Natural killer cell (primary cell): ENCODE measurements at regions not wholly inside any gene's neighbourhood (a gene's known extent, or its start where the extent isn't known, plus 50 kb on each side); places are given as distances from the start of the nearest gene placed in this dataset.
A peak's percentile ranks its signal among the peaks of the same experiment; 100 is the strongest.
"Not testable (repeated sequence)": the region's sequence is repeated elsewhere in the genome, so short reads cannot be mapped to it uniquely, and the experiment has no call there.

Experiments
- ATAC-seq, 3 donors: fragments of 150-1000 bp in 2 of 3; fragments of 200-7000 bp in 1 of 3; cut with Tn5 transposase; 1 replicate in 1 of 3; 2 replicates in 2 of 3; pipeline ENCODE4 v1.10.0; 2021; ENCODE audit warnings: mild to moderate bottlenecking in 2 of 3, moderate library complexity in 2 of 3
- DNase-seq, 2 donors: peaks; one replicate each; pipeline versions ENCODE4 v3.0.0 to v3.0.0-alpha.2; 2013 to 2021; ENCODE audit warnings: mixed read lengths in 1 of 2
- H3K27ac ChIP-seq: one replicate; pipeline ENCODE4 v1.5.1; 2013; ENCODE audit warnings: mild to moderate bottlenecking, low read length
- H3K27me3 ChIP-seq: one replicate; pipeline ENCODE4 v1.6.1; 2013; ENCODE audit warnings: low read length; ENCODE audit not compliant: control insufficient read depth, insufficient read depth
- H3K36me3 ChIP-seq: one replicate; pipeline ENCODE4 v1.6.1; 2013; ENCODE audit warnings: low read length; ENCODE audit not compliant: control insufficient read depth, insufficient read depth
- H3K4me1 ChIP-seq: one replicate; pipeline ENCODE4 v1.6.1; 2013; ENCODE audit warnings: low read length; ENCODE audit not compliant: control insufficient read depth, insufficient read depth
- H3K4me3 ChIP-seq: one replicate; pipeline ENCODE4 v1.5.1; 2013; ENCODE audit warnings: low read length
- H3K9me3 ChIP-seq: one replicate; pipeline ENCODE4 v1.6.1; 2013; ENCODE audit warnings: low read length; ENCODE audit not compliant: control insufficient read depth, insufficient read depth
- H3K27ac Mint-ChIP-seq, 2 donors: one replicate each; pipeline ENCODE4 v1.8.0; 2022; ENCODE audit warnings: mild to moderate bottlenecking in 2 of 2, mixed read lengths in 2 of 2, moderate library complexity in 1 of 2
- H3K27me3 Mint-ChIP-seq, 2 donors: one replicate each; pipeline ENCODE4 v1.8.0; 2022; ENCODE audit warnings: low read depth in 2 of 2, mixed read lengths in 2 of 2
- H3K36me3 Mint-ChIP-seq: one replicate; pipeline ENCODE4 v1.8.0; 2022; ENCODE audit warnings: mixed read lengths
- H3K4me1 Mint-ChIP-seq, 2 donors: one replicate each; pipeline ENCODE4 v1.8.0; 2022; ENCODE audit warnings: mixed read lengths in 2 of 2
- H3K4me3 Mint-ChIP-seq: one replicate; pipeline ENCODE4 v1.8.0; 2022; ENCODE audit warnings: mild to moderate bottlenecking, moderate library complexity, mixed read lengths
- H3K9me3 Mint-ChIP-seq, 2 donors: one replicate each; pipeline ENCODE4 v1.8.0; 2022; ENCODE audit warnings: mixed read lengths in 2 of 2
- CTCF ChIP-seq: fragments of 200-600 bp; IDR thresholded peaks from one replicate; pipeline ENCODE4 v1.8.0; 2022; ENCODE audit warnings: antibody characterized with exemption
- WGBS: methylation state at CpG from one replicate; pipeline ENCODE4 v1.1.7; 2013; ENCODE audit warnings: missing lambda C conversion rate; ENCODE audit not compliant: insufficient coverage; 5-methylcytosine and 5-hydroxymethylcytosine counted together
- intact Hi-C: fragments of 100-400 bp; cut with micrococcal nuclease; formaldehyde crosslinking; loops from one replicate; pipeline ENCODE4 v1.14.2; 2022

GRCh38 chr17:20848869-20849443, 193.9 kb downstream of the USP22 start:
- H3K36me3 ChIP-seq, H3K27ac ChIP-seq, DNase-seq, H3K36me3 Mint-ChIP-seq, H3K9me3 Mint-ChIP-seq, H3K4me3 Mint-ChIP-seq, H3K27ac Mint-ChIP-seq, H3K9me3 ChIP-seq, H3K27me3 ChIP-seq, H3K4me3 ChIP-seq: not testable (repeated sequence)
- Mint-ChIP-seq H3K4me1 (peaks cover 9 to 18% of the 10 kb centered on the region in 2 donors), H3K27me3 (peaks cover 7 to 18% of the 10 kb centered on the region in 2 donors)
- intact Hi-C loops, result loop anchor here (5.0 kb wide), 1 partner anchor 47 kb away; no protein-coding TSS in a partner anchor
- peak in 2 of 3 donors; percentile 56 to 58 for ATAC-seq
- peak; percentile 67 for TF ChIP-seq CTCF
- peaks cover 12% of the 10 kb centered on the region for H3K4me1 ChIP-seq
- no CpG with 5 or more reads among the region's 3 CpGs for WGBS

- peak in 1 of 3 donors; percentile 49 for ATAC-seq
- H3K27ac Mint-ChIP-seq, intact Hi-C loops, H3K9me3 Mint-ChIP-seq, H3K27ac ChIP-seq, H3K36me3 ChIP-seq, DNase-seq, H3K4me3 ChIP-seq, H3K9me3 ChIP-seq, H3K27me3 ChIP-seq, H3K36me3 Mint-ChIP-seq: not testable (repeated sequence)
- WGBS, result 20% methylated on average over 18 of the region's 21 CpGs
- H3K4me1 ChIP-seq, result peaks cover 12% of the 10 kb centered on the region
- Mint-ChIP-seq H3K27me3 (peaks cover 11 to 26% of the 10 kb centered on the region in 2 donors), H3K4me1 (peaks cover 9 to 18% of the 10 kb centered on the region in 2 donors), H3K4me3 (peak overlapping the region; percentile 83)
Observed at GRCh38 chr17:20851591-20852238, 191.1 kb downstream of the USP22 start.

- H3K27ac Mint-ChIP-seq, result no peak overlapping the region
- intact Hi-C loops, result no loop called here
- WGBS, result 1% methylated on average over 36 of the region's 36 CpGs
Observed at GRCh38 chr17:20852239-20852989, 190.4 kb downstream of the USP22 start.

More at GRCh38 chr17:20852239-20852989, 190.4 kb downstream of the USP22 start:
- Histone ChIP-seq H3K36me3 (no peaks in the 10 kb centered on the region), H3K27me3 (peaks cover 2% of the 10 kb centered on the region), H3K4me1 (peaks cover 12% of the 10 kb centered on the region), H3K27ac (no peak overlapping the region), H3K9me3 (no peaks in the 10 kb centered on the region), H3K4me3 (no peak overlapping the region)
- no peaks in the 10 kb centered on the region for H3K36me3 Mint-ChIP-seq
- no peaks in the 10 kb centered on the region for H3K9me3 Mint-ChIP-seq
- H3K27me3 Mint-ChIP-seq, result peaks cover 11 to 26% of the 10 kb centered on the region in 2 donors
- TF ChIP-seq CTCF, result no peak
- DNase-seq (peak in 1 of 2 donors; percentile 30), ATAC-seq (peak in 2 of 3 donors; percentile 58 to 82)
- peak overlapping the region; percentile 83 for H3K4me3 Mint-ChIP-seq
- peaks cover 9 to 18% of the 10 kb centered on the region in 2 donors for H3K4me1 Mint-ChIP-seq
